ENCODE measurements at regions not wholly inside any gene's neighbourhood (a gene's known extent, or its start where the extent isn't known, plus 50 kb on each side); places are given as distances from the start of the nearest gene placed in this dataset.
A peak's percentile ranks its signal among the peaks of the same experiment; 100 is the strongest.

GRCh38 chr1:36743286-36744005, 260.7 kb upstream of the CSF3R start:
- DNase-seq, result peak in 1 of 2 experiments; percentile 18

- DNase-seq, result no peak
Measured at GRCh38 chr1:36741066-36741465, 258.4 kb upstream of the CSF3R start.

GRCh38 chr1:36740446-36740845, 257.7 kb upstream of the CSF3R start:
- no peak for DNase-seq

GRCh38 chr1:36739703-36740289, 257.1 kb upstream of the CSF3R start:
- DNase-seq, result no peak

- DNase-seq, result no peak
Measured at GRCh38 chr1:36738245-36738644, 255.5 kb upstream of the CSF3R start.

GRCh38 chr1:36737767-36738166, 255.1 kb upstream of the CSF3R start:
- peak in 1 of 2 experiments; percentile 15 for DNase-seq

GRCh38 chr1:36737038-36737555, 254.4 kb upstream of the CSF3R start:
- DNase-seq, result no peak

GRCh38 chr1:36735939-36736730, 253.4 kb upstream of the CSF3R start:
- DNase-seq, result no peak

- DNase-seq, result no peak
Measured at GRCh38 chr1:36735436-36735835, 252.7 kb upstream of the CSF3R start.

- DNase-seq, result no peak
Measured at GRCh38 chr1:36734356-36734755, 251.6 kb upstream of the CSF3R start.

- DNase-seq, result no peak
Measured at GRCh38 chr1:36733748-36734147, 251.0 kb upstream of the CSF3R start.

GRCh38 chr1:36732015-36732356, 249.3 kb upstream of the CSF3R start:
- DNase-seq, result no peak

GRCh38 chr1:36731226-36732014, 248.7 kb upstream of the CSF3R start:
- no peak for DNase-seq

- DNase-seq, result no peak
Measured at GRCh38 chr1:36730599-36730998, 247.9 kb upstream of the CSF3R start.

- no peak for DNase-seq
Measured at GRCh38 chr1:36729716-36730510, 247.2 kb upstream of the CSF3R start.

- DNase-seq, result peak in 1 of 2 experiments; percentile 62
Measured at GRCh38 chr1:36729289-36729688, 246.6 kb upstream of the CSF3R start.

- DNase-seq, result no peak
Measured at GRCh38 chr1:36728846-36729245, 246.1 kb upstream of the CSF3R start.

GRCh38 chr1:36728051-36728450, 245.3 kb upstream of the CSF3R start:
- no peak for DNase-seq

GRCh38 chr1:36725151-36725550, 242.4 kb upstream of the CSF3R start:
- peak in 1 of 2 experiments; percentile 13 for DNase-seq

- no peak for DNase-seq
Measured at GRCh38 chr1:36723813-36724212, 241.1 kb upstream of the CSF3R start.

GRCh38 chr1:36722871-36723270, 240.2 kb upstream of the CSF3R start:
- no peak for DNase-seq

GRCh38 chr1:36721261-36721660, 238.5 kb upstream of the CSF3R start:
- DNase-seq, result no peak

Measured in NCI-H446 (cell line).